HG03039 (cell line): ENCODE measurements at regions not wholly inside any gene's neighbourhood (a gene's known extent, or its start where the extent isn't known, plus 50 kb on each side); places are given as distances from the start of the nearest gene placed in this dataset.
"Not testable (repeated sequence)": the region's sequence is repeated elsewhere in the genome, so short reads cannot be mapped to it uniquely, and the experiment has no call there.

Source experiments
- ATAC-seq: cut with Tn5 transposase; IDR thresholded peaks from one replicate; pipeline ENCODE4 v1.9.1; 2021; ENCODE audit warnings: mild to moderate bottlenecking, moderate library complexity; ENCODE audit not compliant: unreplicated experiment

GRCh38 chr12:75630091-75630490 is 118.7 kb upstream of the KRR1 start:
- ATAC-seq, result no peak

- ATAC-seq, result no peak
Observed at GRCh38 chr12:75628916-75629315, 117.5 kb upstream of the KRR1 start.

DNA sequence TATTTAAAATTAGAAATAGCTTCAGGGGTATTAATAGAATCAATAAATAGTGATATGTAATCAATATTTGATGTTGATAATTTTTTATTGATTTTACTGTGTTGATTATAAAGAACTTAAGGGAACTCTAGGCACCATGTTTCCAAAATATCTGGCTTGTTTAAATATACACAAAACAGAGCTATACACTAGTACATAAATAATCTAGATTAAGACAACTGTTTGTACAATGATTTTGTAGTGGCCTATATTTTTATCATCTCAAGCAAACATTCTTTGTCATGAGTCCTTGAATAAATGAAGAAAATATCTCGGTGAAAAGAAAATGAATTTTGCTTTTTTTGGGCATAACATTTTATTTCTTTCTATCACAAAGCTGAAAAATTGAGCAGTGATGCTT is 117.1 kb upstream of the KRR1 start:
- no peak for ATAC-seq

- ATAC-seq, result no peak
Observed at GRCh38 chr12:75623631-75624154, 112.3 kb upstream of the KRR1 start.

- ATAC-seq, result no peak
Observed at GRCh38 chr12:75622492-75622891, 111.1 kb upstream of the KRR1 start.

DNA sequence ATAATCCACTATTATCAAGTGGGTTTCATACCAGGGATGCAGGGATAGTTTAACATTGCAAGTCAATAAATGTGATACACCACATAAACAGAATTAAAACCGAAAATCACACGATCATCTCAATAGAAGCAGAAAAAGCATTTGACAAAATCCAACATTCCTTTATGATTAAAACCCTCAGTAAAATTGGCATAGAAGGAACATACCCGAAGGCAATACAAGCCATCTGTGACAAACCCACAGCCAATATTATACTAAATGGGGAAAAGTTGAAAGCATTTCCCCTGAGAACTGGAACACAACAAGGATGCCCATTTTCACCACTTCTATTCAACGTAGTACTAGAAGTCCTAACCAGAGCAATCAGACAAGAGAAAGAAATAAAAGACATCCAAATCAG is 103.0 kb upstream of the KRR1 start:
- not testable (repeated sequence) for ATAC-seq

- ATAC-seq, result no peak
Observed at GRCh38 chr12:75613981-75614380, 102.6 kb upstream of the KRR1 start.

GRCh38 chr12:75611041-75611440 is 99.6 kb upstream of the KRR1 start:
- ATAC-seq, result no peak

- no peak for ATAC-seq
Observed at GRCh38 chr12:75606956-75607355, 95.5 kb upstream of the KRR1 start.

DNA sequence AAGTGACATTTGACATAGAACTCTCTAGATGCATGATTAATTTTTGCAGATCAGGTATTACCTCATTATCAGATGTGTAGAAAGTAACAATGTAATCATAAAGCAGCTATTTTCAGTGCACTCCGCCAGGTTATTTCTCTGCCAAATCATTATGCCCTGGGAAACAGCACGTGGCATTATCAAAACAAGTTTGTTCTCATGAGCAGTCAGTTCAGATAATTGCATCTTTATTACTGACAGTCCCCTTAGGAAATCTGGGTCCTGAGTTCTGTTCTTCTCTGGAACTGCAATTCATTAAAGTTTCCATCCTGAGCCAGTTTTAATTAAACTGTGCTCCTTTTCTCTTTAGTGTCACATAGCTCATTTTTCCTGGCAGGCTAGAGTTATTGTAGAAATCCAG is 94.7 kb upstream of the KRR1 start:
- ATAC-seq, result no peak

DNA sequence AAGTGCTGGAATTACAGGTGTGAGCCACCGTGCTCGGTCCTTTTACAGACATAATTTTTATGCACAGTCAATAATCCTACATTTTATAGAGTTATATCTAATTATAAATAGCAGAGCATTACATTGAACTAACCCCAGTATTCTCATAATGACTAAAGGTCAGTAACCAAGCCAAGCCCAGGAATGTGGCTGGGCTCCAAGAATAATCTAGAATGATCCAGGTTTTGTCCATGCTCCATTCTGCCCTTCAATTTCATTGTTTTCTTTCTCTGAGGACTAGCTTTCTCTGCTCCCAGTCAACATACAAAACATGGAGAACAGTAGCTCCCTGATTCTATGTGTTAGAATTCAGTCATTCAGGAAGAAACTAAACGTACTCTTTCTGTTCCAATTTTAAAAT is 92.1 kb upstream of the KRR1 start:
- ATAC-seq, result no peak

DNA sequence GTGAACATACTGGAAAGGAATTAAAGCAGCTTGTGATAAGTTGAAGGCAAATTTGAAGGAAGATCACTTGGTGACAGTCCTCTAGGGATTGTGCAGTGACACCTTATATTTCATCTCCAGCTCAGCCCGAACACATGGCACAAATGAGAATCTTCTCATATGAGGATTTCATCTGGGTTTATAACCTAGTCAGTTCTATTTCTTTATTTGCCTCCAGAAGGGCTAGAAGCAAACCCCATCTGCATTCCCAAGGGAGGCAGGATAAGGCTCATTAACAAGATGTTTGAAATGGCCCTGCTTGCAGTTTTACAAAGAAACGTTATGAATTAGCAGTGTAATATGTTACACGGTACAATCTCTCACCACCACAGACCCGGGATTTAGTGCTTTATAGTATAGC is 90.7 kb upstream of the KRR1 start:
- ATAC-seq, result no peak

- ATAC-seq, result no peak
Observed at GRCh38 chr12:75600146-75600545, 88.7 kb upstream of the KRR1 start.

DNA sequence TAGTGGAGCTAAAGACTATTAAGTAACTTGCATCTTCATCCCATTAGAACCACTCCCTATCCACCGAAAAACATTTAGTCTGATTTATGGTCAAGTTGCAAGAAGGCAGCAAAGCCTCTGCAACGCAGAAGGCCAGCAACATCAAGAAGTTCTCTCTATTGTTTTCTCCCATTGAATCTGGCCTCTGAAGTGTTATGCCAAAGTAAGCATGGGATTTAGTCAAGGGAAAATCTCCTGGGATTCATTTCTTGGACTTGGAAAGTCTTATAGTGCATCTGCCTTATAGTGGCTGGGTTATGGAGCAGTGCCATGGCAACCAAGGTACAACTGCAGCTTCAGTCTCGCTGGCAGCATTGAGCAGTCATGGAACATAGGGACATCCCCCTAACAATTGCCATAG is 87.7 kb upstream of the KRR1 start:
- no peak for ATAC-seq

- no peak for ATAC-seq
Observed at GRCh38 chr12:75596406-75596805, 85.0 kb upstream of the KRR1 start.

DNA sequence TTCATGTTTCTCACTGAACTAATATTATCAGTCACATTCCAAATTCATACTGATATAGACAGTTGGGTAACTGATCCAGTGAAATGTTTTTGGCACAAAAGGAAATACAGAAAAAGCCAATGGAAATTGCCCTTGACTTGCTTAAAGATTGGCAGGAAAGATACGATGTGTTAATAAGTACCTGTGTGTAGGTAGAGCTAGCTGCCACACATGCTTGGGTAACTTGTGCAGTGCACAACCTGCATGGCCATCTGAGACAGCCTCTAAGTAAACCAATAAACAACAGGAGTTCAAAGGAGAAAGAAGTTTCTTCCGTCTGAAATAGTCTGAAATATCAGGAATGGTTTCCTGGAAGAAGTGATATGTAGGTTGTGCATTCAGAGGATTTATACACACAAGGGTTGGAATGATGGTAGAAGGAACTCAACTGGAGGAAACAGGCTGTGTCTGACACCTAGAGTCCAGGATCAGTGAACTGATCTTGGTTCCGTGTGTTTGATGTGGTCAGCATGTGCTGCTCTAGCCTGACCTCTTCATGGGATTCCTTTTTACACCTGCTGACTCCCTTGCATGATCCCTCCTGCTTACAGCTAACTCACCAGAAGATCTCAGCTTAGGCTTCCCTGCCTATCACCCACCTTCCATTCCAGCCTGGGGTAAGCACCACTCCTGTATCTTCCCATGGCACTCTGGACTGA is 81.4 kb upstream of the KRR1 start:
- ATAC-seq, result no peak

DNA sequence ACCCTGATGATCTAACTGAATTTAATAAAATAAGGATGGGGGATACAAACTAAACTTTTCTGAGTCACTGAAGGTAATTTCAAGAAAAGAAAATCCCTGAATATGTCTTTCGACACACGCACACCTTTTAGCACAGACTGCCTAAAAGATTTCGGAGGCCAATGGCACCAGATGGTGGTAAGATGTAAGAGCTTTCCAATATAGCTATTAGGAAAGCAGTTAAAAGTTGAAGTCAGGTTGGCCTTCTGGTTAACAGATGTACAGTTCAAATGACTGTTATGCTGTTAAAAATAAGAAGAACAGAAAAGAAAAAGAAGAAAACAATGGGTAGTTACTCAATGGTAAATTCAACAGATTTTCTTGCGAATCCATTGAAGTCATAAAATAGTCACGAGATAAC is 80.7 kb upstream of the KRR1 start:
- no peak for ATAC-seq

DNA sequence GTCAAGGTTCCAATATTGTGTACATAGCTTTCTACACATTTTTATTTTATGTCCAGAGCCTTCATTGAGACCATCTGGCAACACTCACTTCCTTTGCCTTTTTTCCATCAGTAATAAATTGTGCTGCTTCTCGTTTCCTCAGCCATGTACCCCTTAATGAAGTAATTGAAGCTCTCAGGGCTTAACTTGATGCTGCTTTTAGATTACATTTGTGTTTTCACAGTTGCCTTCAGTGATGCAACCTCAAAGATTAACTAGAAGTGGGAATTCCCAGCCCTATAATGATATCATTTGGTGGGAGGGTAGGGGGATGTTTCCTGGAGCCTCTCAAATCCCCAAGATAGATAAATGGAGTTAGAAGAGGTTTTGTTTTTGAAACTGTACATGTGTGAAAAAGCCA is 80.2 kb upstream of the KRR1 start:
- ATAC-seq, result no peak

DNA sequence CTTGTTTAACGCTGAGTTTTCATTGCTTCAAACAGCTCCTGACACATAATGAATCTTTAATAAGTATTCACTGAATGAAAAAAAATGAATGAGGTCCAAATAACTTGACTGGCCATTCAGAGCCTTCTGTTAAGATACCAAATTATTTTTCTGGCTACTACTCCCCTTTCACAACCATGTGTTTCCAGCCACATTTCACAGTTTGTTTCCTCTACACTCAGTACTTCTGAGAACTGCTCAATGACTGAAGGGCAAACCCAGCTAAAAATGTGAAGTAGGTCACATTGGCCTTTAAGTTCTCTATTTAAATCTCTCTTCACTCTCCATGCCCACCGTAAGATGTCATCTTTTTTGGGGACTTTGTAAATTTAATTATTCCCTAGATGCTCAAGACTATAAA is 78.4 kb upstream of the KRR1 start:
- ATAC-seq, result no peak

DNA sequence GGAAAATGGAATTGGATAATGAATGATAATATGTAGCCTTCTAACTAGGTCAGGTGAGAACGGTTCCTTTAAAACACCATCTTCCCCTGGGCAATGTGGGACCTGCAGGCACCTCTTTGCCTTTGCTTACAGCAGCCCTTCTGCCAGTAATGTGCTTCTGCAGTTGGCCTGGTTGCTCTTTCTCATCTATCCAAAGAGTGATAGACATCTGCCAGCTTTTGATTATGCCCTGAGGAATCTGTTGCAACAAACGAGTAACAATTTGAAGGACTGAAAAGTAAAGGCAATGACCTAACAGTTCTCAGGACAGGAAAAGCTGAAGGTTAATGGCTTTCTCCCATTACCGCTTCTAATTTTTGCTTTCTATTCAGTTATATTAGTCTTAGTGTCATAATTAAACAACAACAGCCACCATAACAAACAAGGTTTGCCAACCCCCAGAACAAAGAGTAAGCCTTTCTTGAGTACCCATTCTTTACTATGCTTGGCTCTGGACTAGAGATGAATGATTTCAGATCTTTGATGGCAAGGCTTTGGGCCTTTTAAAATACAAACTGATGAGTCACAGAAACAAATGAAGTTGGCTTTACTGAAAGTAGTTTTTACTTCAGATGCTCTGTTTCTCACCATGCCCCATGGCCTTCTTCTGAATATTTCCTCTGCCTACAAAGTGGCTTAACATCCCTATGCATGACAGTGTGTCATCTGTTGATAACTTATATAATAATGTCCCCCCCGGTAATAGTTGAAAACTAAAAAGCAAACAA is 76.1 kb upstream of the KRR1 start:
- ATAC-seq, result no peak

- no peak for ATAC-seq
Observed at GRCh38 chr12:75585330-75585729, 73.9 kb upstream of the KRR1 start.

DNA sequence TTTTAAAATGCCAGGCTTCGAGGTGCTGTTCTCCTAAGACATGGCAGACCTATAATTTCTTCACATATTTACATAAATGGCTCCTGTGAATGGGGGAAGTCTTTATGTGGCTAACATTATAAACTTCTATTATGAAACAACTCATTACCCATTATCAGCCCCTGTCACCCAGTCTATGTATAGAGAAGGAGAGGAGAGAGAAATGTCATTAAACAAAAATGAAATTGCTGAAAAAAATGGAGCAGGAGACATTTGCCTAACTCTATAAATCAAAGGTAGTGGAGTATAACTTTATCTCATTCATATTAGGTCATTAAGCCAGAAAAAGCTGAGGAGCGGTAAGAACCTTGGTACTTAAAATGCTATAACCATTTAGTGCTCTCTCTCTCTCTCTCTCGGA is 71.9 kb upstream of the KRR1 start:
- ATAC-seq, result no peak
